ENCODE measurements at regions not wholly inside any gene's neighbourhood (a gene's known extent, or its start where the extent isn't known, plus 50 kb on each side); places are given as distances from the start of the nearest gene placed in this dataset.

GRCh38 chr2:102983786-102984185 is 222.0 kb downstream of the TMEM182 start:
- no peak for TF ChIP-seq ATF4 (CRISPR knock-in tag; IDR thresholded peaks at IDR 0.05)
- TF ChIP-seq RFX5 (IDR thresholded peaks at IDR 0.05; ENCODE audit: low read depth, low read length) = no peak
